CD8-positive, alpha-beta memory T cell (primary cell): ENCODE measurements at regions not wholly inside any gene's neighbourhood (a gene's known extent, or its start where the extent isn't known, plus 50 kb on each side); places are given as distances from the start of the nearest gene placed in this dataset.
A peak's percentile ranks its signal among the peaks of the same experiment; 100 is the strongest.

Source experiments
- CTCF ChIA-PET: fragments of 350-600 bp; sonication (Branson Sonifier 250); formaldehyde crosslinking; loops from one replicate; lab custom pipeline; 2021; ENCODE audit warnings: antibody characterized with exemption; lab: Charles Lee
- POLR2A ChIA-PET: fragments of 350-600 bp; sonication (Branson Sonifier 250); formaldehyde crosslinking; loops from one replicate; lab custom pipeline; 2021; ENCODE audit warnings: antibody characterized with exemption; lab: Charles Lee
- DNase-seq, 5 donors: peaks; one replicate each; pipeline versions ENCODE4 v3.0.0 to v3.0.0-alpha.2; 2020 to 2022; ENCODE audit warnings: mixed read lengths in 1 of 5
- H3K27ac ChIP-seq: one replicate; pipeline ENCODE4 v1.7.0; 2013; ENCODE audit warnings: low read depth, mild to moderate bottlenecking, low read length, moderate library complexity
- H3K27me3 ChIP-seq: 2 replicates; pipeline ENCODE4 v1.7.0; 2013; ENCODE audit warnings: low read length, mild to moderate bottlenecking; ENCODE audit not compliant: insufficient read depth, poor library complexity, severe bottlenecking
- H3K36me3 ChIP-seq: 2 replicates; pipeline ENCODE4 v1.7.0; 2013; ENCODE audit warnings: mild to moderate bottlenecking, low read length, moderate library complexity; ENCODE audit not compliant: insufficient read depth
- H3K4me1 ChIP-seq: 2 replicates; pipeline ENCODE4 v1.7.0; 2013; ENCODE audit warnings: mild to moderate bottlenecking, low read length, moderate library complexity; ENCODE audit not compliant: insufficient read depth
- H3K4me3 ChIP-seq: 2 replicates; pipeline ENCODE4 v1.7.0; 2013; ENCODE audit warnings: mild to moderate bottlenecking, low read length
- H3K9me3 ChIP-seq: 2 replicates; pipeline ENCODE4 v1.7.0; 2013; ENCODE audit warnings: mild to moderate bottlenecking, low read length
- H3K27ac Mint-ChIP-seq, 8 donors: one replicate each; pipeline ENCODE4 v1.8.0; 2020 to 2021; ENCODE audit warnings: mixed read lengths in 8 of 8, mild to moderate bottlenecking in 6 of 8, inconsistent platforms in 3 of 8, moderate library complexity in 3 of 8
- H3K27me3 Mint-ChIP-seq, 2 donors: one replicate each; pipeline ENCODE4 v1.8.0; 2020 to 2021; ENCODE audit warnings: mixed read lengths in 2 of 2, mild to moderate bottlenecking in 1 of 2, moderate library complexity in 1 of 2
- H3K36me3 Mint-ChIP-seq, 3 donors: one replicate each; pipeline ENCODE4 v1.8.0; 2020 to 2021; ENCODE audit warnings: mixed read lengths in 3 of 3, inconsistent platforms in 1 of 3, mild to moderate bottlenecking in 1 of 3
- H3K4me1 Mint-ChIP-seq, 3 donors: one replicate each; pipeline ENCODE4 v1.8.0; 2020 to 2021; ENCODE audit warnings: mixed read lengths in 3 of 3, inconsistent platforms in 1 of 3, mild to moderate bottlenecking in 1 of 3
- H3K4me3 Mint-ChIP-seq, 7 donors: one replicate each; pipeline ENCODE4 v1.8.0; 2020 to 2021; ENCODE audit warnings: mixed read lengths in 7 of 7, mild to moderate bottlenecking in 6 of 7, moderate library complexity in 4 of 7, inconsistent platforms in 2 of 7
- H3K9me3 Mint-ChIP-seq, 5 donors: one replicate each; pipeline ENCODE4 v1.8.0; 2020 to 2022; ENCODE audit warnings: mixed read lengths in 5 of 5, mild to moderate bottlenecking in 3 of 5, moderate library complexity in 2 of 5, inconsistent platforms in 1 of 5

DNA sequence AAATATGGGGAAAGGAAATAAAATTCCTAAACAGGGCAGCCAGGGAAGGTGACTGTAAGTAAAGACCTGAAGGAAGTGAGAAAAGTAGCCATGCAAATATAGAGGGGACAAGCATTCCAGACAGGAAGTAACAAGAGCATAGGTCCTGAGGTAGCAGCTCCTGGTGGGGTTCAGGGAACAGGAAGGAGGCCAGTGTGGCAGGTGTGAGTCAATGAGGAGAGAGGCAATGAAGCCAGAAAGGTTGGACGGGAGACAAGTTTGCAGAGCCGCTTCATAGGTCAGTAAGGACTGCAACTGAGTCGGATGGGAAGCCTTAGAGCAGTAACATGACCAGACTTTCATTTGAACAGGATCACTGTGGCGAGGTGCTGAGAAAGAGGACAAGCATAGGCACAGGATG is 150.9 kb downstream of the METTL4 start:
- ChIA-PET POLR2A (no interaction called here), CTCF (no interaction called here)
- Histone ChIP-seq H3K4me3 (no peak overlapping the region), H3K4me1 (no peaks in the 10 kb centered on the region), H3K27ac (no peak overlapping the region), H3K36me3 (no peaks in the 10 kb centered on the region), H3K9me3 (no peaks in the 10 kb centered on the region), H3K27me3 (no peaks in the 10 kb centered on the region)
- DNase-seq: no peak
- no peak overlapping the region for H3K27ac Mint-ChIP-seq
- no peaks in the 10 kb centered on the region for H3K36me3 Mint-ChIP-seq
- peaks cover 11 to 21% of the 10 kb centered on the region in 2 donors for H3K27me3 Mint-ChIP-seq
- no peaks in the 10 kb centered on the region for H3K4me1 Mint-ChIP-seq
- H3K9me3 Mint-ChIP-seq: peaks cover 0 to 3% (median 0%) of the 10 kb centered on the region in 5 donors
- H3K4me3 Mint-ChIP-seq: no peak overlapping the region

GRCh38 chr18:2423761-2424160 is 147.5 kb downstream of the METTL4 start:
- Histone ChIP-seq H3K27ac (no peak overlapping the region), H3K36me3 (no peaks in the 10 kb centered on the region), H3K4me1 (no peaks in the 10 kb centered on the region), H3K9me3 (no peaks in the 10 kb centered on the region), H3K4me3 (no peak overlapping the region), H3K27me3 (no peaks in the 10 kb centered on the region)
- Mint-ChIP-seq H3K27ac (peak overlapping the region in 1 of 8 donors; percentile 4), H3K27me3 (peaks cover 10 to 21% of the 10 kb centered on the region in 2 donors), H3K36me3 (no peaks in the 10 kb centered on the region), H3K4me3 (no peak overlapping the region), H3K4me1 (no peaks in the 10 kb centered on the region), H3K9me3 (peaks cover 0 to 5% (median 3%) of the 10 kb centered on the region in 5 donors)
- POLR2A ChIA-PET: no interaction called here
- DNase-seq: no peak
- CTCF ChIA-PET: no interaction called here

GRCh38 chr18:2424420-2424819 is 146.9 kb downstream of the METTL4 start:
- POLR2A ChIA-PET: no interaction called here
- Histone ChIP-seq H3K36me3 (no peaks in the 10 kb centered on the region), H3K27me3 (no peaks in the 10 kb centered on the region), H3K4me1 (no peaks in the 10 kb centered on the region), H3K4me3 (no peak overlapping the region), H3K9me3 (no peaks in the 10 kb centered on the region), H3K27ac (no peak overlapping the region)
- H3K27ac Mint-ChIP-seq: no peak overlapping the region
- no peak for DNase-seq
- H3K36me3 Mint-ChIP-seq: no peaks in the 10 kb centered on the region
- peaks cover 0 to 7% (median 3%) of the 10 kb centered on the region in 5 donors for H3K9me3 Mint-ChIP-seq
- peaks cover 10 to 21% of the 10 kb centered on the region in 2 donors for H3K27me3 Mint-ChIP-seq
- CTCF ChIA-PET: no interaction called here
- no peaks in the 10 kb centered on the region for H3K4me1 Mint-ChIP-seq
- no peak overlapping the region for H3K4me3 Mint-ChIP-seq

- Mint-ChIP-seq H3K4me3 (no peak overlapping the region), H3K9me3 (peaks cover 5 to 13% (median 8%) of the 10 kb centered on the region in 5 donors), H3K4me1 (no peaks in the 10 kb centered on the region), H3K36me3 (peaks cover 0 to 1% (median 0%) of the 10 kb centered on the region in 3 donors), H3K27me3 (peaks cover 5 to 25% of the 10 kb centered on the region in 2 donors), H3K27ac (no peak overlapping the region)
- DNase-seq: no peak
- POLR2A ChIA-PET: no interaction called here
- Histone ChIP-seq H3K4me3 (no peak overlapping the region), H3K27ac (no peak overlapping the region), H3K4me1 (no peaks in the 10 kb centered on the region), H3K9me3 (peaks cover 5% of the 10 kb centered on the region), H3K27me3 (no peaks in the 10 kb centered on the region), H3K36me3 (no peaks in the 10 kb centered on the region)
- CTCF ChIA-PET: no interaction called here
These were observed 145.6 kb downstream of the METTL4 start for GRCh38 chr18:2425426-2426317.

DNA sequence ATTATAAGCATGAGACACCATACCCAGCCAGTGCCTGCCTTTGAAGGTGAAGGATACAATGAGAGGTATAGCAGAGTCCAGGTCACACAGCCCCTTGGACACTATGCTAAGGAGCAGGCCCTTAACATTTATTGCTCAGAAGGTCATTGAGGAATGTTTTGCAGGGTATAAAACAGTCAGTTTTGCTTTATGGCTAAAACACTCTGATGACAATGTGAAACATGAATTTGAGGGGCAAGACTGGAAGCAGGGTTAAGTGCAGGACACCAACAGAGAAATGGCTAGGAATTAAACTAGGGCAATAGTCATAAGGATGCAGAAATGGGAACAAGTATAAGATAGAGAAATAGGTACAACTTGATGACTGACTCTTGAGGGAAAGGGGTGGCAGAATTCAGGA is 141.1 kb downstream of the METTL4 start:
- H3K4me1 Mint-ChIP-seq: no peaks in the 10 kb centered on the region
- no peak for DNase-seq
- peak overlapping the region in 1 of 7 donors; percentile 32 for H3K4me3 Mint-ChIP-seq
- Histone ChIP-seq H3K27me3 (no peaks in the 10 kb centered on the region), H3K4me3 (no peak overlapping the region), H3K36me3 (no peaks in the 10 kb centered on the region), H3K4me1 (no peaks in the 10 kb centered on the region), H3K9me3 (peaks cover 5% of the 10 kb centered on the region), H3K27ac (no peak overlapping the region)
- peaks cover 0 to 3% (median 0%) of the 10 kb centered on the region in 3 donors for H3K36me3 Mint-ChIP-seq
- H3K27me3 Mint-ChIP-seq: peaks cover 0 to 11% of the 10 kb centered on the region in 2 donors
- ChIA-PET CTCF (no interaction called here), POLR2A (no interaction called here)
- peaks cover 5 to 13% (median 8%) of the 10 kb centered on the region in 5 donors for H3K9me3 Mint-ChIP-seq
- H3K27ac Mint-ChIP-seq: no peak overlapping the region

DNA sequence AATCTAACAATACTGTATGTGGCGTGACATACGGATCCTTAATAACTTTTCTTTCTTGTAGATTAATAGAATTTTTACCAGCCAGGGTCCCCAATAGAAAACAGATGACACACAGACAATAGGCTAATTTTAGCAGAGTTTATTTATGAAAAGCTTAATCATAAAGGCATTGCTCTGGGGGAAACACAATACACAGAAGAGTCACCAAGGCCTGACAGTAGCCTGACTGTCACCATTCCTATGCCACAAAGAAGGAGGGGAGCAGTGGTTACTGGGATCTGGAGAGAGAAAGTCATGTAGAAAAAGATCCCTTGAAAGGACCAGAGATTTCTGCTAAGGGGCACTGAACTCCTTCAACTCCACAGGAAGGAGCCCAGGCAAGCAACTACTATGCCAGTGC is 139.5 kb downstream of the METTL4 start:
- DNase-seq: no peak
- no peak overlapping the region for H3K27ac ChIP-seq
- H3K27me3 ChIP-seq: no peaks in the 10 kb centered on the region
- H3K4me3 ChIP-seq: no peak overlapping the region
- CTCF ChIA-PET: interaction anchor here (2.0 kb wide), 1 partner anchor 15 kb away, joined by 5 read pairs; no protein-coding TSS in a partner anchor
- H3K9me3 ChIP-seq: peaks cover 5% of the 10 kb centered on the region
- no peak overlapping the region for H3K27ac Mint-ChIP-seq
- H3K36me3 ChIP-seq: no peaks in the 10 kb centered on the region
- no peak overlapping the region for H3K4me3 Mint-ChIP-seq
- no peaks in the 10 kb centered on the region for H3K4me1 Mint-ChIP-seq
- H3K27me3 Mint-ChIP-seq: peaks cover under 1 to 13% of the 10 kb centered on the region in 2 donors
- POLR2A ChIA-PET: no interaction called here
- peaks cover 0 to 13% (median 7%) of the 10 kb centered on the region in 5 donors for H3K9me3 Mint-ChIP-seq
- H3K36me3 Mint-ChIP-seq: peaks cover 0 to 6% (median 0%) of the 10 kb centered on the region in 3 donors
- H3K4me1 ChIP-seq: no peaks in the 10 kb centered on the region

DNA sequence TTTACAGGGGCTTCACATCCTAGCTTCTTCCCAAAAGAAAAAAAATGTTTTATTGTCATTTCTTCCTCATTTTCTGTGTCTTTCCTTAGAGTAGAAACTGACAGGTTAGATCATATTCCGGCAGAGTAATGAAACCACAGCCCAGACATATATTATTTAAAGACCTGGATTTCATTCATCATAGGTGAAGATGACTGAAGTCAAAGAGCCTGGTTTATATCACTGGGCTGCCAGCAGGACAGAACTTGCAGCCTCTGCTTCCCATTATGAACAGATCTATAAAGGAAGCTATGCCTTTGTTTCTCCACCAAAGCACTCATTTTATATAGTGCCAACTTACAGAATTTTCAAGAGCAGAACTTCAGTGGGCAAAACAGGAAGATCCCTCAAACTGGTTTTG is 137.9 kb downstream of the METTL4 start:
- POLR2A ChIA-PET: no interaction called here
- Mint-ChIP-seq H3K36me3 (peaks cover 0 to 6% (median 0%) of the 10 kb centered on the region in 3 donors), H3K4me3 (no peak overlapping the region), H3K9me3 (peaks cover 0 to 11% (median 7%) of the 10 kb centered on the region in 5 donors), H3K27me3 (peaks cover 2 to 13% of the 10 kb centered on the region in 2 donors), H3K27ac (peak overlapping the region in 1 of 8 donors; percentile 8), H3K4me1 (no peaks in the 10 kb centered on the region)
- CTCF ChIA-PET: interaction anchor here (2.0 kb wide), 1 partner anchor 17 kb away, joined by 5 read pairs; no protein-coding TSS in a partner anchor
- no peak for DNase-seq
- H3K9me3 ChIP-seq: peaks cover 5% of the 10 kb centered on the region
- H3K4me3 ChIP-seq: no peak overlapping the region
- H3K4me1 ChIP-seq: no peaks in the 10 kb centered on the region
- no peak overlapping the region for H3K27ac ChIP-seq
- no peaks in the 10 kb centered on the region for H3K36me3 ChIP-seq
- no peaks in the 10 kb centered on the region for H3K27me3 ChIP-seq

DNA sequence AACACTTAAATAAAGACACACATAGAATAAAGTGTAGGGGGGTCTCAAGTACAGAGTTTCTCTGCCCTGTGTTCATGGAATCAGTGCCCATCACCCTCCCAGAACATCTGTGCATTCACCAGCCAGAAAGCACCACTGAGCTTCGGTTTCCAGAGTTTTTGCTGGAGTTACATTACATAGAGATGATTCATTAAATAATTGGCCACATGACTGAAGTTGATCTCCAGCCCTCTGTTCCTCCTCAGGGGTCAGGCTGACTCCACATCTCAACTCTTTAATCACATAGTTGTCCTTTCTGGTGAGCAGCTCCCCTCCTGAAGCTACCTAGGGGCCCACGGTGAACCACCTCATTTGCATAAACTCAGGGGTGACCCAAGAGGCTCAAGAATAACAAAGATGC is 129.8 kb downstream of the METTL4 start:
- Histone ChIP-seq H3K27ac (no peak overlapping the region), H3K36me3 (no peaks in the 10 kb centered on the region), H3K9me3 (no peaks in the 10 kb centered on the region), H3K27me3 (no peaks in the 10 kb centered on the region), H3K4me1 (no peaks in the 10 kb centered on the region), H3K4me3 (no peak overlapping the region)
- ChIA-PET POLR2A (interaction anchor here (1.5 kb wide), 1 partner anchor 9 kb away, joined by 5 read pairs; no protein-coding TSS in a partner anchor), CTCF (no interaction called here)
- no peak for DNase-seq
- Mint-ChIP-seq H3K36me3 (no peaks in the 10 kb centered on the region), H3K27me3 (peaks cover 11 to 30% of the 10 kb centered on the region in 2 donors), H3K9me3 (peaks cover 0 to 2% (median 0%) of the 10 kb centered on the region in 5 donors), H3K4me3 (no peak overlapping the region), H3K4me1 (no peaks in the 10 kb centered on the region), H3K27ac (no peak overlapping the region)
